GM20431 (cell line): ENCODE measurements at regions not wholly inside any gene's neighbourhood (a gene's known extent, or its start where the extent isn't known, plus 50 kb on each side); places are given as distances from the start of the nearest gene placed in this dataset.

Source experiments
- in situ Hi-C: fragments of 300-500 bp; cut with MseI, MboI; formaldehyde crosslinking; loops from one replicate; pipeline ENCODE4 v1.15.0; 2020; ENCODE audit warnings: low sequenced_read_pairs; ENCODE audit not compliant: unreplicated experiment

GRCh38 chr3:162218479-162218878, 721.9 kb downstream of the OTOL1 start:
- in situ Hi-C loops = no loop called here

- in situ Hi-C loops = no loop called here
These were observed 728.1 kb downstream of the OTOL1 start for GRCh38 chr3:162224746-162225145.

- in situ Hi-C loops = no loop called here
These were observed 740.3 kb downstream of the OTOL1 start for GRCh38 chr3:162236949-162237348.

- in situ Hi-C loops = no loop called here
These were observed 754.2 kb downstream of the OTOL1 start for GRCh38 chr3:162250782-162251181.

- in situ Hi-C loops = no loop called here
These were observed 765.5 kb downstream of the OTOL1 start for GRCh38 chr3:162262129-162262528.

GRCh38 chr3:162263596-162263995, 767.0 kb downstream of the OTOL1 start:
- in situ Hi-C loops = no loop called here

- in situ Hi-C loops = no loop called here
These were observed 773.2 kb downstream of the OTOL1 start for GRCh38 chr3:162269636-162270458.

GRCh38 chr3:162274070-162274469, 777.5 kb downstream of the OTOL1 start:
- in situ Hi-C loops = no loop called here

GRCh38 chr3:162278834-162279233, 782.2 kb downstream of the OTOL1 start:
- in situ Hi-C loops = no loop called here

GRCh38 chr3:162285259-162285658, 788.7 kb downstream of the OTOL1 start:
- in situ Hi-C loops = no loop called here

- in situ Hi-C loops = no loop called here
These were observed 791.0 kb downstream of the OTOL1 start for GRCh38 chr3:162287600-162287999.

GRCh38 chr3:162292409-162292808, 795.8 kb downstream of the OTOL1 start:
- in situ Hi-C loops = no loop called here

GRCh38 chr3:162295323-162295983, 798.8 kb downstream of the OTOL1 start:
- in situ Hi-C loops = no loop called here

GRCh38 chr3:162302983-162303624, 806.5 kb downstream of the OTOL1 start:
- in situ Hi-C loops = no loop called here

GRCh38 chr3:162317046-162317445, 820.4 kb downstream of the OTOL1 start:
- in situ Hi-C loops = no loop called here

GRCh38 chr3:162328649-162329048, 832.0 kb downstream of the OTOL1 start:
- in situ Hi-C loops = no loop called here

GRCh38 chr3:162329514-162329913, 832.9 kb downstream of the OTOL1 start:
- in situ Hi-C loops = no loop called here

GRCh38 chr3:162332344-162332743, 835.7 kb downstream of the OTOL1 start:
- in situ Hi-C loops = no loop called here

GRCh38 chr3:162334537-162334936, 837.9 kb downstream of the OTOL1 start:
- in situ Hi-C loops = no loop called here

- in situ Hi-C loops = no loop called here
These were observed 841.0 kb downstream of the OTOL1 start for GRCh38 chr3:162337630-162338029.

GRCh38 chr3:162338514-162338913, 841.9 kb downstream of the OTOL1 start:
- in situ Hi-C loops = no loop called here
